Lower leg skin (tissue), 3 donors: ENCODE measurements at regions not wholly inside any gene's neighbourhood (a gene's known extent, or its start where the extent isn't known, plus 50 kb on each side); places are given as distances from the start of the nearest gene placed in this dataset.

Experiments
- POLR2A ChIP-seq, 2 donors: fragments of 450-650 bp; IDR thresholded peaks; one replicate each; pipeline ENCODE4 v1.6.1; 2016 to 2017; ENCODE audit warnings: antibody characterized with exemption in 2 of 2, mild to moderate bottlenecking in 1 of 2, moderate library complexity in 1 of 2
- TF ChIP-seq, protein P1 (sequence below), 3 donors: fragments of 450-650 bp; IDR thresholded peaks; one replicate each; pipeline ENCODE4 v1.5.1; 2016; ENCODE audit warnings: antibody characterized with exemption in 3 of 3, mild to moderate bottlenecking in 3 of 3, moderate library complexity in 2 of 3

DNA sequence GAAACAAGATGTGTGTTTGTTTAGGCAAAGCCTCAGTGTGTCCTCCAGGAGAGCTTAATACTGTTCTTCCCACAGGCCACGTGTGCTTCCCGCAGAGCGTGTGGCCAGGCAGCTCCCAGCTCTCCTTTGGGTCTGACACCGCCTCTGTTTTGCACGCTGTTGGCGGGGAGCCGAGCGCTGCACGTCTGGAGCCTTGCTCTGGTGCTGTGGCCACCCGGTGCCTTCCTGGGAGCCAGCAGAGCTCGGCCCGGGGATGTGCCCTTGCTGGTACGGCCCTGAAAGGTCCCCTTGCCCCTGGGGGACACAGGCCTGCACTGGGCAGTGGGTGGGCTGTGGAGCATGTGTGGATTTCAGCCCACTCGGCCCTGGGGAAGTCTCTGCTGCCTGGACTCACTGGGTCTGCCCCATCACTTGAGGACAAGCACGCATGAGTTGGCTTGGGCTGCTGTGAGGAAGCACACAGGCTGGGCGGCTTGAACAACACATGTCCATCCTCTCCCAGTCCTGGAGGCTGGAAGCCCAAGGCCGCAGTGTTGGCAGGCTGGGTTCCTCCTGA, 160.7 kb upstream of the HDAC4 start:
- TF ChIP-seq, protein P1, sequence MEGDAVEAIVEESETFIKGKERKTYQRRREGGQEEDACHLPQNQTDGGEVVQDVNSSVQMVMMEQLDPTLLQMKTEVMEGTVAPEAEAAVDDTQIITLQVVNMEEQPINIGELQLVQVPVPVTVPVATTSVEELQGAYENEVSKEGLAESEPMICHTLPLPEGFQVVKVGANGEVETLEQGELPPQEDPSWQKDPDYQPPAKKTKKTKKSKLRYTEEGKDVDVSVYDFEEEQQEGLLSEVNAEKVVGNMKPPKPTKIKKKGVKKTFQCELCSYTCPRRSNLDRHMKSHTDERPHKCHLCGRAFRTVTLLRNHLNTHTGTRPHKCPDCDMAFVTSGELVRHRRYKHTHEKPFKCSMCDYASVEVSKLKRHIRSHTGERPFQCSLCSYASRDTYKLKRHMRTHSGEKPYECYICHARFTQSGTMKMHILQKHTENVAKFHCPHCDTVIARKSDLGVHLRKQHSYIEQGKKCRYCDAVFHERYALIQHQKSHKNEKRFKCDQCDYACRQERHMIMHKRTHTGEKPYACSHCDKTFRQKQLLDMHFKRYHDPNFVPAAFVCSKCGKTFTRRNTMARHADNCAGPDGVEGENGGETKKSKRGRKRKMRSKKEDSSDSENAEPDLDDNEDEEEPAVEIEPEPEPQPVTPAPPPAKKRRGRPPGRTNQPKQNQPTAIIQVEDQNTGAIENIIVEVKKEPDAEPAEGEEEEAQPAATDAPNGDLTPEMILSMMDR (IDR thresholded peaks at IDR 0.05), result no peak
- no peak for TF ChIP-seq POLR2A (IDR thresholded peaks at IDR 0.05)
